Endothelial cell of umbilical vein (primary cell): ENCODE measurements at regions not wholly inside any gene's neighbourhood (a gene's known extent, or its start where the extent isn't known, plus 50 kb on each side); places are given as distances from the start of the nearest gene placed in this dataset.

Experiments
- BruUV-seq: library from RNA; stranded (reverse); fragments of 400-500 nt; replicated peaks from 2 replicates; lab custom pipeline; 2021; lab: Mats Ljungman, UMichigan
- CTCF ChIA-PET: fragments of 300-600, 350-600 bp; sonication (Branson Sonifier 250); formaldehyde crosslinking; loops from one replicate; lab custom pipeline; 2021; ENCODE audit warnings: antibody characterized with exemption, inconsistent platforms; lab: Charles Lee
- POLR2A ChIA-PET: fragments of 300-600, 350-600 bp; sonication (Branson Sonifier 250); formaldehyde crosslinking; loops from one replicate; lab custom pipeline; 2021; ENCODE audit warnings: antibody characterized with exemption, inconsistent platforms; lab: Charles Lee
- DNase-seq: peaks from one replicate; pipeline ENCODE4 v3.0.0-alpha.2; 2011; ENCODE audit warnings: low read depth, low spot score
- FAIRE-seq: peaks from 2 replicates; lab custom pipeline; 2011; peaks lifted over from hg19 to GRCh38; lab: Jason Lieb, UNC
- H2AFZ ChIP-seq: 2 replicates; pipeline ENCODE4 v1.6.0; 2012; ENCODE audit warnings: low read depth, low read length, control low read depth, inconsistent platforms
- H3K27ac ChIP-seq: 2 replicates; pipeline ENCODE4 v1.5.1; 2011; ENCODE audit warnings: low read depth, mild to moderate bottlenecking, control low read depth, low read length, moderate library complexity; ENCODE audit not compliant: insufficient read depth
- H3K27me3 ChIP-seq, 2 experiments: 2 replicates each; pipeline versions ENCODE4 v1.6.0 to v1.6.1; 2011; ENCODE audit warnings: low read length in 2 of 2, mixed read lengths in 1 of 2; ENCODE audit not compliant: control insufficient read depth in 2 of 2, insufficient read depth in 2 of 2
- H3K36me3 ChIP-seq, 2 experiments: 2 replicates in 1 of 2; 3 replicates in 1 of 2; pipeline ENCODE4 v1.5.1; 2011; ENCODE audit warnings: low read length in 2 of 2, mild to moderate bottlenecking in 1 of 2, moderate library complexity in 1 of 2; ENCODE audit not compliant: control insufficient read depth in 2 of 2, insufficient read depth in 2 of 2; ENCODE audit errors: extremely low read depth in 1 of 2
- H3K4me1 ChIP-seq: 3 replicates; pipeline ENCODE4 v1.5.1; 2011; ENCODE audit warnings: mild to moderate bottlenecking, low read length; ENCODE audit not compliant: control insufficient read depth, insufficient read depth; ENCODE audit errors: extremely low read depth
- H3K4me2 ChIP-seq: 2 replicates; pipeline ENCODE4 v1.6.1; 2011; ENCODE audit warnings: low read length, control low read depth, mixed read lengths; ENCODE audit not compliant: insufficient read depth
- H3K4me3 ChIP-seq, 3 experiments: fragments of 200-600 bp in 1 of 3; sonication (generic), shearing (Covaris generic) in 1 of 3; replicated peaks in 1 of 3; 2 replicates each; pipeline ENCODE4 v1.5.1; 2011 to 2016; ENCODE audit warnings: control low read depth in 3 of 3, low read length in 3 of 3, mild to moderate bottlenecking in 2 of 3, inconsistent platforms in 1 of 3, low read depth in 1 of 3, moderate library complexity in 1 of 3; ENCODE audit not compliant: insufficient read depth in 1 of 3
- H3K79me2 ChIP-seq: 2 replicates; pipeline ENCODE4 v1.6.0; 2012; ENCODE audit warnings: low read length, inconsistent platforms; ENCODE audit not compliant: control insufficient read depth, insufficient read depth
- H3K9ac ChIP-seq: replicated peaks from 2 replicates; pipeline ENCODE3; 2011; ENCODE audit warnings: low read length, control low read depth; ENCODE audit not compliant: insufficient read depth; ENCODE audit errors: extremely low read depth
- H3K9me1 ChIP-seq: replicated peaks from 3 replicates; pipeline ENCODE4 v1.6.0; 2011; ENCODE audit warnings: mild to moderate bottlenecking, low read length; ENCODE audit not compliant: control insufficient read depth, insufficient read depth; ENCODE audit errors: extremely low read depth
- H3K9me3 ChIP-seq: replicated peaks from 2 replicates; pipeline ENCODE4 v1.5.1; 2012; ENCODE audit warnings: low read length, inconsistent platforms; ENCODE audit not compliant: control insufficient read depth, insufficient read depth
- H4K20me1 ChIP-seq: replicated peaks from 2 replicates; pipeline ENCODE3; 2011; ENCODE audit warnings: mild to moderate bottlenecking, low read length; ENCODE audit not compliant: control insufficient read depth, insufficient read depth; ENCODE audit errors: extremely low read depth
- CTCF ChIP-seq, 2 donors: IDR thresholded peaks; 1 replicate in 1 of 2; 2 replicates in 1 of 2; pipeline ENCODE4 v1.5.1; 2011; ENCODE audit warnings: low read length in 2 of 2, mild to moderate bottlenecking in 2 of 2, moderate library complexity in 2 of 2, control low read depth in 1 of 2, inconsistent platforms in 1 of 2, low read depth in 1 of 2; ENCODE audit not compliant: insufficient read depth in 1 of 2; ENCODE audit errors: extremely low read depth in 1 of 2
- EZH2 ChIP-seq: IDR thresholded peaks from 2 replicates; pipeline ENCODE4 v1.6.1; 2012; ENCODE audit warnings: borderline replicate concordance, low read depth, mild to moderate bottlenecking, moderate library complexity, low read length, inconsistent platforms; ENCODE audit not compliant: severe bottlenecking
- FOS ChIP-seq: IDR thresholded peaks from 2 replicates; pipeline ENCODE4 v1.6.1; 2011; ENCODE audit warnings: mild to moderate bottlenecking, low read length, moderate library complexity, borderline replicate concordance; ENCODE audit not compliant: insufficient read depth
- GATA2 ChIP-seq: IDR thresholded peaks from 2 replicates; pipeline ENCODE4 v1.7.0; 2011; ENCODE audit warnings: low read depth, mild to moderate bottlenecking, moderate library complexity, mixed read lengths, low read length; ENCODE audit not compliant: insufficient read length, insufficient read depth
- JUN ChIP-seq: IDR thresholded peaks from 2 replicates; pipeline ENCODE4 v1.6.1; 2011; ENCODE audit warnings: borderline replicate concordance, low read depth; ENCODE audit not compliant: insufficient read length, insufficient read depth
- MAX ChIP-seq: IDR thresholded peaks from 2 replicates; pipeline ENCODE4 v1.6.1; 2011; ENCODE audit not compliant: insufficient read depth, insufficient read length
- MYC ChIP-seq: IDR thresholded peaks from one replicate; pipeline ENCODE4 v1.6.1; 2011; ENCODE audit warnings: mild to moderate bottlenecking, low read depth, low read length
- POLR2A ChIP-seq: IDR thresholded peaks from 2 replicates; pipeline ENCODE4 v1.6.1; 2012; ENCODE audit warnings: low read depth, mild to moderate bottlenecking, control low read depth, low read length
- POLR2AphosphoS5 ChIP-seq: IDR thresholded peaks from 2 replicates; pipeline ENCODE4 v1.6.1; 2012; ENCODE audit warnings: low read depth, mild to moderate bottlenecking, control low read depth, low read length, moderate library complexity; ENCODE audit not compliant: insufficient read depth
- dilution Hi-C: fragments of 300-500 bp; cut with MboI; formaldehyde crosslinking; loops from one replicate; pipeline ENCODE4 v1.15.0; 2019; ENCODE audit warnings: low sequenced_read_pairs; ENCODE audit not compliant: extremely low pct_ligation_motif_present
- intact Hi-C: fragments of 100-400 bp; cut with micrococcal nuclease; formaldehyde crosslinking; loops from one replicate; pipeline ENCODE4 v1.10.0; 2022

GRCh38 chr2:49845671-49846070 is 691.4 kb upstream of the FSHR start:
- no peaks in the 10 kb centered on the region for H3K36me3 ChIP-seq
- no peaks in the 10 kb centered on the region for H3K27me3 ChIP-seq
- DNase-seq: no peak
- no peak overlapping the region for H3K4me2 ChIP-seq
- ChIA-PET CTCF (no interaction called here), POLR2A (no interaction called here)
- no peaks in the 10 kb centered on the region for H3K9me1 ChIP-seq
- dilution Hi-C loops: no loop called here
- H3K4me1 ChIP-seq: no peaks in the 10 kb centered on the region
- TF ChIP-seq FOS (no peak), CTCF (IDR thresholded peaks at IDR 0.05; ENCODE audit: extremely low read depth in 1 of 2, insufficient read depth in 1 of 2, low read depth in 1 of 2, low read length in 2 of 2) (no peak), JUN (no peak), EZH2 (no peak), MAX (no peak), POLR2A (no peak), MYC (no peak), POLR2AphosphoS5 (no peak), GATA2 (no peak)
- H3K79me2 ChIP-seq: no peaks in the 10 kb centered on the region
- no peaks in the 10 kb centered on the region for H4K20me1 ChIP-seq
- no peak overlapping the region for H3K9ac ChIP-seq
- no TSS peak for BruUV-seq
- no peak for FAIRE-seq
- intact Hi-C loops: no loop called here
- H2AFZ ChIP-seq: no peak overlapping the region
- no peaks in the 10 kb centered on the region for H3K9me3 ChIP-seq
- H3K4me3 ChIP-seq: no peak overlapping the region
- no peak overlapping the region for H3K27ac ChIP-seq
